T-cell (primary cell): ENCODE measurements at regions not wholly inside any gene's neighbourhood (a gene's known extent, or its start where the extent isn't known, plus 50 kb on each side); places are given as distances from the start of the nearest gene placed in this dataset.

ENCODE experiments used
- ATAC-seq, 4 experiments: fragments of 200-7000 bp in 3 of 4; fragments of 150-1000 bp in 1 of 4; cut with Tn5 transposase; replicated peaks in 1 of 4; 1 replicate in 3 of 4; 2 replicates in 1 of 4; pipeline ENCODE4 v1.10.0; 2021; ENCODE audit warnings: moderate library complexity in 3 of 4, mild to moderate bottlenecking in 2 of 4, moderate number of reproducible peaks in 1 of 4
- CTCF ChIA-PET, 2 donors: fragments of 300-600 bp; sonication (Branson Sonifier 250); formaldehyde crosslinking; loops; one replicate each; lab custom pipeline; 2022; ENCODE audit warnings: antibody characterized with exemption in 2 of 2; lab: Charles Lee
- POLR2A ChIA-PET, 2 donors: fragments of 300-600 bp; sonication (Branson Sonifier 250); formaldehyde crosslinking; loops; one replicate each; lab custom pipeline; 2022; ENCODE audit warnings: antibody characterized with exemption in 2 of 2; lab: Charles Lee
- DNase-seq, 35 experiments: peaks; one replicate each; pipeline versions ENCODE4 v3.0.0 to v3.0.0-alpha.2; 2013 to 2023
- H3K27ac ChIP-seq: one replicate; pipeline ENCODE4 v1.5.1; 2013; ENCODE audit warnings: low read length
- H3K27me3 ChIP-seq, 2 experiments: replicated peaks in 1 of 2; 1 replicate in 1 of 2; 2 replicates in 1 of 2; pipeline versions ENCODE4 v1.6.1 to v1.7.0; 2013; ENCODE audit warnings: low read length in 1 of 2, mixed read lengths in 1 of 2; ENCODE audit not compliant: control insufficient read depth in 2 of 2, insufficient read depth in 2 of 2; ENCODE audit errors: extremely low read depth in 1 of 2
- H3K36me3 ChIP-seq, 2 donors: 1 replicate in 1 of 2; 2 replicates in 1 of 2; pipeline versions ENCODE4 v1.6.1 to v1.7.0; 2013; ENCODE audit warnings: low read length in 1 of 2; ENCODE audit not compliant: control insufficient read depth in 2 of 2, insufficient read depth in 1 of 2; ENCODE audit errors: extremely low read depth in 1 of 2
- H3K4me1 ChIP-seq, 2 experiments: 1 replicate in 1 of 2; 2 replicates in 1 of 2; pipeline versions ENCODE4 v1.6.1 to v1.7.0; 2013; ENCODE audit warnings: low read length in 2 of 2, mixed read lengths in 1 of 2; ENCODE audit not compliant: insufficient read depth in 2 of 2, control insufficient read depth in 1 of 2; ENCODE audit errors: extremely low read depth in 1 of 2
- H3K4me3 ChIP-seq, 2 donors: 1 replicate in 1 of 2; 2 replicates in 1 of 2; pipeline versions ENCODE4 v1.5.1 to v1.7.0; 2013; ENCODE audit warnings: mild to moderate bottlenecking in 2 of 2, low read length in 1 of 2, moderate library complexity in 1 of 2; ENCODE audit not compliant: control insufficient read depth in 1 of 2; ENCODE audit errors: extremely low read depth in 1 of 2
- H3K9me3 ChIP-seq: 2 replicates; pipeline ENCODE4 v1.7.0; 2013
- H3K27ac Mint-ChIP-seq, 2 donors: one replicate each; pipeline ENCODE4 v1.8.0; 2020 to 2021; ENCODE audit warnings: mild to moderate bottlenecking in 2 of 2, mixed read lengths in 2 of 2
- H3K27me3 Mint-ChIP-seq, 2 donors: one replicate each; pipeline ENCODE4 v1.8.0; 2021 to 2022; ENCODE audit warnings: mixed read lengths in 2 of 2
- H3K36me3 Mint-ChIP-seq: one replicate; pipeline ENCODE4 v1.8.0; 2021; ENCODE audit warnings: mixed read lengths
- H3K4me1 Mint-ChIP-seq, 3 donors: one replicate each; pipeline ENCODE4 v1.8.0; 2020 to 2022; ENCODE audit warnings: mixed read lengths in 3 of 3, mild to moderate bottlenecking in 1 of 3
- H3K4me3 Mint-ChIP-seq, 3 donors: one replicate each; pipeline ENCODE4 v1.8.0; 2020 to 2022; ENCODE audit warnings: mild to moderate bottlenecking in 3 of 3, mixed read lengths in 3 of 3, moderate library complexity in 3 of 3
- H3K9me3 Mint-ChIP-seq, 3 donors: one replicate each; pipeline ENCODE4 v1.8.0; 2020 to 2022; ENCODE audit warnings: mixed read lengths in 3 of 3
- WGBS: methylation state at CpG from one replicate; pipeline ENCODE4 v1.1.5; 2013; ENCODE audit warnings: missing lambda C conversion rate; ENCODE audit not compliant: insufficient coverage; 5-methylcytosine and 5-hydroxymethylcytosine counted together

GRCh38 chr16:35687781-35688180, 2228.4 kb downstream of the TP53TG3F start:
- POLR2A ChIA-PET, result no interaction called here
- no peak for ATAC-seq
- H3K9me3 ChIP-seq, result no peaks in the 10 kb centered on the region
- no peak overlapping the region for H3K27ac ChIP-seq
- H3K4me3 Mint-ChIP-seq, result no peak overlapping the region
- no peaks in the 10 kb centered on the region for H3K36me3 ChIP-seq
- no peak for DNase-seq
- no peaks in the 10 kb centered on the region for H3K4me1 Mint-ChIP-seq
- H3K4me3 ChIP-seq, result no peak overlapping the region
- no peaks in the 10 kb centered on the region for H3K27me3 ChIP-seq
- no peaks in the 10 kb centered on the region for H3K27me3 Mint-ChIP-seq
- no peaks in the 10 kb centered on the region for H3K4me1 ChIP-seq
- 80% methylated on average over 2 of the region's 5 CpGs for WGBS
- H3K9me3 Mint-ChIP-seq, result peaks cover 27 to 76% (median 53%) of the 10 kb centered on the region in 3 donors
- H3K27ac Mint-ChIP-seq, result no peak overlapping the region
- no peaks in the 10 kb centered on the region for H3K36me3 Mint-ChIP-seq
- CTCF ChIA-PET, result no interaction called here

- Mint-ChIP-seq H3K27ac (no peak overlapping the region), H3K4me1 (no peaks in the 10 kb centered on the region), H3K36me3 (no peaks in the 10 kb centered on the region), H3K9me3 (peaks cover 22 to 73% (median 51%) of the 10 kb centered on the region in 3 donors), H3K27me3 (no peaks in the 10 kb centered on the region), H3K4me3 (no peak overlapping the region)
- CTCF ChIA-PET, result no interaction called here
- no peak for DNase-seq
- Histone ChIP-seq H3K4me1 (no peaks in the 10 kb centered on the region), H3K4me3 (no peak overlapping the region), H3K36me3 (no peaks in the 10 kb centered on the region), H3K27me3 (no peaks in the 10 kb centered on the region), H3K9me3 (no peaks in the 10 kb centered on the region), H3K27ac (no peak overlapping the region)
- WGBS, result 79% methylated on average over 4 of the region's 7 CpGs
- no peak for ATAC-seq
- POLR2A ChIA-PET, result no interaction called here
Observed at GRCh38 chr16:35689764-35690163, 2230.4 kb downstream of the TP53TG3F start.

- H3K36me3 ChIP-seq, result no peaks in the 10 kb centered on the region
- Mint-ChIP-seq H3K27me3 (no peaks in the 10 kb centered on the region), H3K4me1 (no peaks in the 10 kb centered on the region), H3K27ac (no peak overlapping the region), H3K36me3 (no peaks in the 10 kb centered on the region), H3K4me3 (no peak overlapping the region), H3K9me3 (peaks cover 29 to 77% (median 55%) of the 10 kb centered on the region in 3 donors)
- ATAC-seq (no peak), DNase-seq (peak in 1 of 35 experiments; percentile 16)
- no peaks in the 10 kb centered on the region for H3K9me3 ChIP-seq
- CTCF ChIA-PET, result no interaction called here
- POLR2A ChIA-PET, result no interaction called here
- 69% methylated on average over 8 of the region's 8 CpGs for WGBS
- no peaks in the 10 kb centered on the region for H3K4me1 ChIP-seq
- no peak overlapping the region for H3K4me3 ChIP-seq
- no peak overlapping the region for H3K27ac ChIP-seq
- H3K27me3 ChIP-seq, result no peaks in the 10 kb centered on the region
Observed at GRCh38 chr16:35690413-35690812, 2231.0 kb downstream of the TP53TG3F start.

DNA sequence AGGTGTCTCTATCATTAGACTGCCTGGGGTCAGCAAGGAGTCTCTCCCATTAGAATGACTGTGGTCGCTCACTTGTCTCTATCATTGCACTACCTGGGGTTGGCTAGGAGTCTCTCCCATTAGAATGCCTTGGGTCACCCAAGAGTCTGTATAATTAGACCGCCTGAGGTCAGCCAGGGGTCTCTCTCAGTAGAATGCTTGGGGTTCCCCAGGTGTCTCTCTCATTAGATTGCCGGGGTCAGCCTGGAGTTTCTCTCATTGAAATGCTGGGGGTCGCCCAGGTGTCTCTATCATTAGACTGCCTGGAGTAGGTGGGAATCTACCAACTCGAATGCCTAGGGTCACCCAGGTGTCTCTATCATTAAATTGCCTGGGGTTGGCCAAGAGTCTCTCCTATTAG, 2231.6 kb downstream of the TP53TG3F start:
- peaks cover 29 to 80% (median 52%) of the 10 kb centered on the region in 3 donors for H3K9me3 Mint-ChIP-seq
- H3K27me3 Mint-ChIP-seq, result no peaks in the 10 kb centered on the region

GRCh38 chr16:35692824-35693223, 2233.4 kb downstream of the TP53TG3F start:
- no peak overlapping the region for H3K4me3 Mint-ChIP-seq
- WGBS, result no CpG with 5 or more reads among the region's 3 CpGs

More for the DNA sequence above, 2231.6 kb downstream of the TP53TG3F start:
- Histone ChIP-seq H3K27me3 (no peaks in the 10 kb centered on the region), H3K4me3 (no peak overlapping the region), H3K4me1 (no peaks in the 10 kb centered on the region), H3K27ac (no peak overlapping the region), H3K36me3 (no peaks in the 10 kb centered on the region), H3K9me3 (no peaks in the 10 kb centered on the region)
- CTCF ChIA-PET, result no interaction called here
- Mint-ChIP-seq H3K4me1 (no peaks in the 10 kb centered on the region), H3K36me3 (no peaks in the 10 kb centered on the region), H3K4me3 (no peak overlapping the region), H3K27ac (no peak overlapping the region)
- ATAC-seq (no peak), DNase-seq (no peak)
- POLR2A ChIA-PET, result no interaction called here
- WGBS, result 54% methylated on average over 3 of the region's 5 CpGs

DNA sequence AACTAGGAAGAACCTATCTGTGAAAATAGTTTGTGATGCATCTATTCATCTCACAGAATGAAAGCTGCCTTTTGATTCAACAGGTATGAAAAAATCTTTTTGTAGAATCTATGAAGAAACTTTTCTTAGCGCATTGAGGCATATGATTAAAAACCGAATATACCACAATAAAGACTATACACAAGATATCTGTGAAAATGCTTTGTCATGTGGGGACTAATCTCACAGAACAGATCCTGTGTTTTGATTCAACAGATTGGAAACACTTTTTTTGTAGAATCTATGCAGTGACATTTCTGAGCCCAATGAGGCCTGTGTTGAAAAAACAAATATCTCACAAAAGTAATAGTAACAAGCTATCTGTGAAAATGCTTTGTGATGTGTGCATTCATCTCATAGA, 2247.5 kb downstream of the TP53TG3F start:
- no peak overlapping the region for H3K4me3 Mint-ChIP-seq
- CTCF ChIA-PET, result no interaction called here
- H3K27ac Mint-ChIP-seq, result no peak overlapping the region
- no peaks in the 10 kb centered on the region for H3K4me1 Mint-ChIP-seq
- no peak for ATAC-seq
- no CpG with 5 or more reads among the region's 2 CpGs for WGBS
- Histone ChIP-seq H3K36me3 (no peaks in the 10 kb centered on the region), H3K9me3 (peaks cover 2% of the 10 kb centered on the region), H3K27ac (no peak overlapping the region), H3K27me3 (no peaks in the 10 kb centered on the region), H3K4me3 (no peak overlapping the region), H3K4me1 (no peaks in the 10 kb centered on the region)
- no peaks in the 10 kb centered on the region for H3K27me3 Mint-ChIP-seq
- POLR2A ChIA-PET, result no interaction called here
- no peak for DNase-seq
- H3K9me3 Mint-ChIP-seq, result peaks cover 5 to 23% (median 17%) of the 10 kb centered on the region in 3 donors
- H3K36me3 Mint-ChIP-seq, result no peaks in the 10 kb centered on the region

More at GRCh38 chr16:35692824-35693223, 2233.4 kb downstream of the TP53TG3F start:
- ChIA-PET CTCF (no interaction called here), POLR2A (no interaction called here)
- no peak overlapping the region for H3K27ac Mint-ChIP-seq
- no peaks in the 10 kb centered on the region for H3K36me3 Mint-ChIP-seq
- H3K27me3 ChIP-seq, result no peaks in the 10 kb centered on the region
- no peaks in the 10 kb centered on the region for H3K4me1 ChIP-seq
- no peaks in the 10 kb centered on the region for H3K27me3 Mint-ChIP-seq
- ATAC-seq (no peak), DNase-seq (no peak)
- no peaks in the 10 kb centered on the region for H3K36me3 ChIP-seq
- no peaks in the 10 kb centered on the region for H3K4me1 Mint-ChIP-seq
- H3K9me3 ChIP-seq, result no peaks in the 10 kb centered on the region
- peaks cover 22 to 69% (median 41%) of the 10 kb centered on the region in 3 donors for H3K9me3 Mint-ChIP-seq
- H3K27ac ChIP-seq, result no peak overlapping the region
- no peak overlapping the region for H3K4me3 ChIP-seq

GRCh38 chr16:35711435-35711834, 2252.0 kb downstream of the TP53TG3F start:
- Histone ChIP-seq H3K27me3 (no peaks in the 10 kb centered on the region), H3K27ac (no peak overlapping the region), H3K4me1 (no peaks in the 10 kb centered on the region), H3K9me3 (peaks cover 2% of the 10 kb centered on the region), H3K36me3 (no peaks in the 10 kb centered on the region), H3K4me3 (no peak overlapping the region)
- Mint-ChIP-seq H3K27ac (no peak overlapping the region), H3K4me3 (no peak overlapping the region), H3K36me3 (no peaks in the 10 kb centered on the region), H3K27me3 (no peaks in the 10 kb centered on the region), H3K9me3 (peaks cover 16 to 35% (median 29%) of the 10 kb centered on the region in 3 donors), H3K4me1 (no peaks in the 10 kb centered on the region)
- no peak for DNase-seq
- ChIA-PET CTCF (no interaction called here), POLR2A (no interaction called here)
- ATAC-seq, result no peak
- WGBS, result 85% methylated on average over 4 of the region's 6 CpGs
